ENCODE measurements at regions not wholly inside any gene's neighbourhood (a gene's known extent, or its start where the extent isn't known, plus 50 kb on each side); places are given as distances from the start of the nearest gene placed in this dataset.
"Not testable (repeated sequence)": the region's sequence is repeated elsewhere in the genome, so short reads cannot be mapped to it uniquely, and the experiment has no call there.

DNA sequence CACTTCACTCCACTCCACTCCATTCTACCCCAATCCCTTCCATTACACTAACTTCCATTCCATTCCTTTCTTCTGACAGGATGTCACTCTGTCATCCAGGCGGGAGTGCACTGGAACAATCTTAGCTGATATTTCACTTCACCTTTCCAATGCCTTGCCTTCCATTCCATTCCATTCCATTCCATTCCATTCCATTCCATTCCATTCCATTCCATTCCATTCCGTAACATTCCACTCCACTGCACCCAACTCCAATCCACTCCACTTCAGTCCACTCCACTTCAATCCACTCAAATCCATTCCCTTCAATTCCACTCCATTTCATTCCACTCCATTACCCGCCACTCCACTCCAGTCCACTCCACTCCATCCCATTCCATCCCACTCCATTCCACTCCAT lies 1099.4 kb downstream of the TSPY10 start:
- peak; percentile 0 for DNase-seq (ENCODE audit: low spot score)

DNA sequence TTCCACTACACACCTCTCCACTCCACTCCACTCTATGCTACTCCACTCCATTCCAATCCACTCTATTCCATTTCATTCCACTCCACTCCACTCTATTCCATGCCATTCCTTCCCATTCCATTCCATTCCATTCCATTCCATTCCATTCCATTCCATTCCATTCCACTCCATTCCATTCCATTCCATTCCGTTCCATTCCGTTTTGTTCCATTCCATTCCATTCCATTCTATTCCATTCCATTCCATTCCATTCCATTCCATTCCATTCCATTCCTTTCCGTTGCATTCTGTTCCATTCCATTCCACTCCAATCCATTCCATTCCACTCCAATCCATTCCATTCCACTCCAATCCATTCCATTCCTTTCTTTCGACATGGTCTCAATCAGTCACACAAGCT lies 1121.1 kb downstream of the TSPY10 start:
- DNase-seq (ENCODE audit: low spot score), result not testable (repeated sequence)

DNA sequence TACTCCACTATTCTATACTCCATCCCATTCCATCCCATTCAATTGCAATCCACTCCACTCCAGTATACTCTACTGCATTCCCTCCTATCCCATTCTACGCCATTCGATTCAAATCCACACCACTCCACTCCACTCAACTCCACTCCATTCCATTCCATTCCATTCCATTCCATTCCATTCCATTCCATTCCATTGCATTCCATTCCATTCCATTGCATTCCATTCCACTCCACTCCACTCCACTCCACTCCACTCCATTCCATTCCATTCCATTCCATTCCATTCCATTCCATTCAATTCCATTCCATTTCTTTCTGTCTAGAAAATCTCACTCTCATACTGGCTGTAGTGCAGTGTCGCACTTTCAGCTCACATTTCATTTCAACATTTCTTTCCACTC lies 1129.4 kb downstream of the TSPY10 start:
- not testable (repeated sequence) for DNase-seq (ENCODE audit: low spot score)

DNA sequence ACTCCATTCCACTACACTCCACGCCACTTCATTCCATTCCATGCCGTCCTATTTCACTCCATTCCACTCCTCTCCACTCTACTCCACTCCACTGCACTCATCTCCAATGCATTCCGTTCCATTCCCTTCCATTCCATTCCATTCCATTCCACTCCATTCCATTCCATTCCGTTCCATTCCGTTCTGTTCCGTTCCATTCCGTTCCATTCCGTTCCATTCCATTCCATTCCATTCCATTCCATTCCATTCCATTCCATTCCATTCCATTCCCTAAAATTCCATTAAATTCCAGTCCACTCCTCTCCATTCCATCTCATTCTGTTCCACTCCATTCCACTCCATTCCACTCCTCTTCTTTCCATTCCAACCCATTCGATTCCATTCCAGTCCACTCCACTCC lies 1139.1 kb downstream of the TSPY10 start:
- DNase-seq (ENCODE audit: low spot score), result no peak

DNA sequence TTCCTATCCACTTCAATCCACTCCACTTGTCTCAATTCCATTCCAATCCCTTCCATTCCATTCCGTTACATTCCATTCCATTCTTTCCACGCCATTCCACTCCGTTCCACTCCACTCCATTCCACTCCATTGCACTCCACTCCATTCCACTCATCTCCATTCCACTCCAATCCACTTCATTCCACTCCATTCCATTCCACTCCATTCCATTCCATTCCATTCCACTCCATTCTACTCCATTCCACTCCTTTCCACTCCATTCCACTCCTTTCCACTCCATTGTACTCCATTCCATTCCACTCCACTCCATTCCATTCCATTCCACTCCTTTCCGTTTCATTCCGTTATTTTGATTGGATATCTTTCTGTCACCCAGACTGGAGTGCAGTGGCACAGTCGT lies 1158.7 kb downstream of the TSPY10 start:
- no peak for DNase-seq (ENCODE audit: low spot score)

Measured in CD4-positive, alpha-beta T cell treated with Interleukin-15 for 4 hours (primary cell).